ENCODE measurements at regions not wholly inside any gene's neighbourhood (a gene's known extent, or its start where the extent isn't known, plus 50 kb on each side); places are given as distances from the start of the nearest gene placed in this dataset.
A peak's percentile ranks its signal among the peaks of the same experiment; 100 is the strongest.

GRCh38 chr1:238530209-238530851, 639.6 kb upstream of the ZP4 start (continued):
- no peak for TF ChIP-seq RAD51 (IDR thresholded peaks at IDR 0.05; ENCODE audit: borderline replicate concordance, low read depth)

- no peaks in the 10 kb centered on the region for H3K4me1 ChIP-seq (replicated peaks in 1 of 2; ENCODE audit: control insufficient read depth in 2 of 2, insufficient read depth in 2 of 2, low read length in 2 of 2)
- H3K4me2 ChIP-seq (ENCODE audit: insufficient read depth, low read length): no peak overlapping the region
- no peaks in the 10 kb centered on the region for H3K9me1 ChIP-seq (ENCODE audit: control insufficient read depth, insufficient read depth, low read length)
- ATAC-seq (no peak), FAIRE-seq (no peak), DNase-seq (ENCODE audit: extremely low read depth in 1 of 4, low spot score in 3 of 4) (no peak)
- no peaks in the 10 kb centered on the region for H3K79me2 ChIP-seq (ENCODE audit: control insufficient read depth, insufficient read depth, low read length)
- ChIA-PET POLR2A (no interaction called here), CTCF (ENCODE audit: low intra/inter-chr PET ratio) (no interaction called here)
- WGBS (ENCODE audit: insufficient coverage, low coverage, missing lambda C conversion rate): 0% methylated on average over 4 of the region's 4 CpGs
- in situ Hi-C loops (cut with MboI): no loop called here
- H3K9ac ChIP-seq (ENCODE audit: insufficient read depth in 1 of 2, low read depth in 2 of 2, low read length in 2 of 2): no peak overlapping the region
- H3K27me3 ChIP-seq (ENCODE audit: control insufficient read depth in 2 of 2, insufficient read depth in 2 of 2, low read length in 2 of 2): no peaks in the 10 kb centered on the region
- no peak overlapping the region for H2AFZ ChIP-seq (ENCODE audit: low read depth, low read length)
- H4K20me1 ChIP-seq (replicated peaks; ENCODE audit: control insufficient read depth, insufficient read depth, low read length): no peaks in the 10 kb centered on the region
- intact Hi-C loops (cut with micrococcal nuclease): no loop called here
- no peak overlapping the region for H3K4me3 ChIP-seq
- no peak overlapping the region for H3K27ac ChIP-seq (ENCODE audit: extremely low read depth, low read depth, low read length)
- peaks cover 2% of the 10 kb centered on the region; the same call in 1 of the 2 replicates for H3K9me3 ChIP-seq (replicated peaks; ENCODE audit: control insufficient read depth, insufficient read depth, low read depth, low read length)
- BruUV-seq (replicated peaks): no TSS peak
- no peaks in the 10 kb centered on the region for H3K36me3 ChIP-seq (ENCODE audit: control insufficient read depth, insufficient read depth, low read length)
- TF ChIP-seq C11orf30 (IDR thresholded peaks at IDR 0.05; ENCODE audit: low read depth) (peak; percentile 48; the same call in 1 of the 2 replicates), E2F1 (CRISPR knock-in tag; IDR thresholded peaks at IDR 0.05) (no peak), CTCF (IDR thresholded peaks at IDR 0.05 in 2 of 3, conservative IDR thresholded peaks at IDR 0.05 in 1 of 3; ENCODE audit: insufficient read depth in 2 of 3, low read depth in 1 of 3, low read length in 3 of 3) (no peak), POLR2AphosphoS2 (IDR thresholded peaks at IDR 0.05; ENCODE audit: low read length) (no peak), THRA (IDR thresholded peaks at IDR 0.05) (no peak), MAFG (tag; conservative IDR thresholded peaks at IDR 0.05) (peak; percentile 54), MAFK (IDR thresholded peaks at IDR 0.05; ENCODE audit: low read length) (peak; percentile 72; the same call in 1 of the 2 replicates), KDM1A (IDR thresholded peaks at IDR 0.05) (no peak), SMAD4 (CRISPR knock-in tag; conservative IDR thresholded peaks at IDR 0.05) (no peak), AFF1 (IDR thresholded peaks at IDR 0.05; ENCODE audit: low read depth in 1 of 2, partially characterized antibody in 2 of 2) (no peak), MAFF (IDR thresholded peaks at IDR 0.05; ENCODE audit: low read length) (peak; percentile 47), BCL6 (CRISPR knock-in tag; IDR thresholded peaks at IDR 0.05) (no peak)
Observed at GRCh38 chr1:238517711-238518110, 627.0 kb upstream of the ZP4 start.

All from K562 (cell line).